Calu3 (cell line): ENCODE measurements at regions not wholly inside any gene's neighbourhood (a gene's known extent, or its start where the extent isn't known, plus 50 kb on each side); places are given as distances from the start of the nearest gene placed in this dataset.

Source experiments
- BruUV-seq: library from RNA; stranded (reverse); fragments of 400-500 nt; replicated peaks from 2 replicates; lab custom pipeline; 2021; lab: Mats Ljungman, UMichigan
- CTCF ChIA-PET: fragments of 300-600 bp; sonication (Branson Sonifier 250); formaldehyde crosslinking; loops from one replicate; lab custom pipeline; 2022; ENCODE audit warnings: antibody characterized with exemption; lab: Charles Lee
- DNase-seq: peaks from one replicate; pipeline ENCODE4 v3.0.0; 2022
- H3K27ac Mint-ChIP-seq: one replicate; pipeline ENCODE4 v1.8.0; 2022; ENCODE audit warnings: mixed read lengths; ENCODE audit not compliant: unreplicated experiment
- H3K27me3 Mint-ChIP-seq: one replicate; pipeline ENCODE4 v1.8.0; 2022; ENCODE audit warnings: mixed read lengths; ENCODE audit not compliant: unreplicated experiment
- H3K36me3 Mint-ChIP-seq: one replicate; pipeline ENCODE4 v1.8.0; 2022; ENCODE audit warnings: mild to moderate bottlenecking, moderate library complexity, mixed read lengths; ENCODE audit not compliant: insufficient read depth, unreplicated experiment
- H3K4me1 Mint-ChIP-seq: one replicate; pipeline ENCODE4 v1.8.0; 2022; ENCODE audit warnings: mild to moderate bottlenecking, low read depth, mixed read lengths; ENCODE audit not compliant: unreplicated experiment
- H3K4me3 Mint-ChIP-seq: one replicate; pipeline ENCODE4 v1.8.0; 2022; ENCODE audit warnings: mild to moderate bottlenecking, low read depth, moderate library complexity, mixed read lengths; ENCODE audit not compliant: unreplicated experiment
- H3K9me3 Mint-ChIP-seq: one replicate; pipeline ENCODE4 v1.8.0; 2022; ENCODE audit warnings: low read depth, mixed read lengths; ENCODE audit not compliant: unreplicated experiment
- intact Hi-C: fragments of 100-400 bp; cut with micrococcal nuclease; formaldehyde crosslinking; loops from one replicate; pipeline ENCODE4 v1.10.0; 2022; ENCODE audit not compliant: unreplicated experiment
- TF ChIP-seq, protein P1 (sequence below): fragments of 200-600 bp; IDR thresholded peaks from one replicate; pipeline ENCODE4 v1.8.0; 2022; ENCODE audit warnings: antibody characterized with exemption; ENCODE audit not compliant: unreplicated experiment

DNA sequence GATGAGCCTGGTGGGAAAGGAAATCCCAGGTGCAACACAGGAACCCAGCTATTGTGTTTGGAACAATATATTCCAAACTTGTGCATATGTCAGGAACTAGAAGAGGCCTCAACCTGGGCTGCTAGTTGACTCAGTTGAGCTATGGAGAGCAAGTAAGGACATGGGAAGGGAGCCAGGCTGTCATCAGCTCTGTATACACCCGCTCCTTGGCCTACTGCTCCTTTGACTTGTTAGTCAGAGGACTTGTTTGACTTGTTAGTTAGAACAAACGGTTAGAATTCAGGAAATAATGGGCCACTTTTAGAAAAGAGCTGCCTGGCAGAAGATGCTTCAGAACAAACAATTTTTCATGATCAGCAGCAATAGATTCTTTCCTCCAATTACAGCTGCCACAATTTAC is 76.4 kb downstream of the CBLL2 start:
- TF ChIP-seq, protein P1, sequence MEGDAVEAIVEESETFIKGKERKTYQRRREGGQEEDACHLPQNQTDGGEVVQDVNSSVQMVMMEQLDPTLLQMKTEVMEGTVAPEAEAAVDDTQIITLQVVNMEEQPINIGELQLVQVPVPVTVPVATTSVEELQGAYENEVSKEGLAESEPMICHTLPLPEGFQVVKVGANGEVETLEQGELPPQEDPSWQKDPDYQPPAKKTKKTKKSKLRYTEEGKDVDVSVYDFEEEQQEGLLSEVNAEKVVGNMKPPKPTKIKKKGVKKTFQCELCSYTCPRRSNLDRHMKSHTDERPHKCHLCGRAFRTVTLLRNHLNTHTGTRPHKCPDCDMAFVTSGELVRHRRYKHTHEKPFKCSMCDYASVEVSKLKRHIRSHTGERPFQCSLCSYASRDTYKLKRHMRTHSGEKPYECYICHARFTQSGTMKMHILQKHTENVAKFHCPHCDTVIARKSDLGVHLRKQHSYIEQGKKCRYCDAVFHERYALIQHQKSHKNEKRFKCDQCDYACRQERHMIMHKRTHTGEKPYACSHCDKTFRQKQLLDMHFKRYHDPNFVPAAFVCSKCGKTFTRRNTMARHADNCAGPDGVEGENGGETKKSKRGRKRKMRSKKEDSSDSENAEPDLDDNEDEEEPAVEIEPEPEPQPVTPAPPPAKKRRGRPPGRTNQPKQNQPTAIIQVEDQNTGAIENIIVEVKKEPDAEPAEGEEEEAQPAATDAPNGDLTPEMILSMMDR, result no peak
- BruUV-seq, result no TSS peak
- Mint-ChIP-seq H3K4me3 (no peak overlapping the region), H3K9me3 (peaks cover 2% of the 10 kb centered on the region), H3K36me3 (no peaks in the 10 kb centered on the region), H3K27ac (no peak overlapping the region), H3K27me3 (no peaks in the 10 kb centered on the region), H3K4me1 (no peaks in the 10 kb centered on the region)
- DNase-seq, result no peak
- CTCF ChIA-PET, result no interaction called here
- intact Hi-C loops, result no loop called here

DNA sequence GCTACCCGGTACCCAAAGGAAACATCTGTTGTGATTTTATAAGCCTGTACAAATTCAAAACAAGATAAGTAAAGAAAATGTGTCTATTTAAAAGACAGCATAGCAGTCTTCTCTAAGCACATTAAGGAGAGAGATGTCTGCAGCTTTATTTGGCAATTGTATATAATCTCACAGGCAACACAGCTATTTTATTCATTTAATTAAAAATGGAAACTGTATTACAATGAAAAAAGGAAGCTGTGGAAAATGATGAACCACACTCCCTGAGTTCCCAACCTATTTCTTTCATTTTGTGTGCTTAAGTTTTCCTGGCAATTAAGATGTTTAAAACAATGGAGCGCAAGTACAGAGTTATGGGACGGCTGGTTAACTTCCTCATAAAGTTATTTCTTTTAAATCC is 78.4 kb downstream of the CBLL2 start:
- Mint-ChIP-seq H3K4me3 (no peak overlapping the region), H3K27me3 (no peaks in the 10 kb centered on the region), H3K9me3 (peaks cover 2% of the 10 kb centered on the region), H3K36me3 (no peaks in the 10 kb centered on the region), H3K27ac (no peak overlapping the region), H3K4me1 (no peaks in the 10 kb centered on the region)
- CTCF ChIA-PET, result no interaction called here
- TF ChIP-seq, protein P1, result no peak
- no TSS peak for BruUV-seq
- no peak for DNase-seq
- intact Hi-C loops, result no loop called here

DNA sequence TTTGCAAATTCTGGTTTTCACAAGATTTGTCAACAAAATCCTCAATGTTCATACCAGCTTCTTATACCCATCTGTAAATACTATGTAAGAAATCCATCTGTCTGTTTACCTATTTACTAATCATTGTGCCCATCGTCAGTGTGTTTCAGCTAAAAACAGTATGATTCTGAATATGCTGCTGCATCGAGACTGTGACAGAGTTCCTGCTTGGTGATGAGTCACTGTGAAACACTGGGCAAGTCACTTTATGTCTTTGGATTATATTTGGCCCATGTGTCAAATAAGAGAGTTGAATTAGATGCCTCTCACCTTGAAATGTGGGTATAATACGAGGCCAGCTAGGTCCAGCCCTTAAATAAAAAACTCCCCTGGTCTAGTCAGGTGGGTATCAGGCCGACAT is 79.3 kb downstream of the CBLL2 start:
- Mint-ChIP-seq H3K9me3 (no peaks in the 10 kb centered on the region), H3K27ac (no peak overlapping the region), H3K4me1 (no peaks in the 10 kb centered on the region), H3K36me3 (no peaks in the 10 kb centered on the region), H3K4me3 (no peak overlapping the region), H3K27me3 (no peaks in the 10 kb centered on the region)
- BruUV-seq, result no TSS peak
- TF ChIP-seq, protein P1, result no peak
- CTCF ChIA-PET, result no interaction called here
- no peak for DNase-seq
- intact Hi-C loops, result no loop called here

DNA sequence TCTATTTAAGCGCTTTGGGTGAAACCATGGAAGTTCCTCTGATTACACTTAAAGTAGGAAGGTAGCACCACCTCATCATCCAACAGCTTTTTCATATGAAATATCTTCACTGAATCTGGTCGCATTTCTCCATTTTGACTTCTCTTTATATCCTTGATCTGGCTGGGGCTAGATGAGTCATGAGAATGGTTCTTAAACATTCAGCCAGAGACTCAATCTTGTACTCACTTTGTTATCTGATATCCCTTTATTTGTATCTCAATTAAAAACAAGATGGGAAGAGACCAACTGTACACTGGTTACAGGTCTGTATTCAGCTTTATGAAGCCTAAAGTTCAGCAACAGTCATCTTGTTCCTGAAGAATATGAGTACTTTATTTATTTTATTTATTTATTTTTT is 84.9 kb downstream of the CBLL2 start:
- BruUV-seq, result no TSS peak
- CTCF ChIA-PET, result no interaction called here
- intact Hi-C loops, result no loop called here
- Mint-ChIP-seq H3K4me3 (no peak overlapping the region), H3K27me3 (no peaks in the 10 kb centered on the region), H3K27ac (no peak overlapping the region), H3K4me1 (no peaks in the 10 kb centered on the region), H3K36me3 (no peaks in the 10 kb centered on the region), H3K9me3 (no peaks in the 10 kb centered on the region)
- TF ChIP-seq, protein P1, result no peak
- DNase-seq, result no peak
